G401 (cell line): ENCODE measurements at regions not wholly inside any gene's neighbourhood (a gene's known extent, or its start where the extent isn't known, plus 50 kb on each side); places are given as distances from the start of the nearest gene placed in this dataset.

Source experiments
- DNase-seq: peaks from one replicate; pipeline ENCODE4 v3.0.0-alpha.2; 2015; ENCODE audit warnings: low spot score
- in situ Hi-C: cut with HindIII; loops from 2 replicates; pipeline ENCODE4 v1.10.0; 2016; ENCODE audit warnings: low sequenced_read_pairs, mixed read lengths

DNA sequence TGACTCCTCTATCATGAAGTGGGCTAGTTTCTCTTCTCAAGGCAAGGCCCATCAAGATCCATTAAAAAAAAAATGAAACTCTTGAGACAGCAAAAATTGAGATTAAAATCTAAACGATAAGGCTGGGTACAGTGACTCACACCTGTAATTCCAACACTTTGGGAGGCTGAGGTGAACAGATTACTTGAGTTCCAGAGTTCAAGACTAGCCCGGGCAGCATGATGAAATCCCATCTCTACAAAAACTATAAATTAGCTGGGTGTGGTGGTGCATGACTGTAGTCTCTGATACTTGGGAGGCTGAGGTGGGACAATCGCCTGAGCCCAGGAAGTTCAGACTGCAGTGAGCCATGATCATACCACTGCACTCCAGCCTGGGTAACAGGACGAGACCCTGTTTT, 226.5 kb upstream of the SOX5 start:
- no peak for DNase-seq
- in situ Hi-C loops: no loop called here

DNA sequence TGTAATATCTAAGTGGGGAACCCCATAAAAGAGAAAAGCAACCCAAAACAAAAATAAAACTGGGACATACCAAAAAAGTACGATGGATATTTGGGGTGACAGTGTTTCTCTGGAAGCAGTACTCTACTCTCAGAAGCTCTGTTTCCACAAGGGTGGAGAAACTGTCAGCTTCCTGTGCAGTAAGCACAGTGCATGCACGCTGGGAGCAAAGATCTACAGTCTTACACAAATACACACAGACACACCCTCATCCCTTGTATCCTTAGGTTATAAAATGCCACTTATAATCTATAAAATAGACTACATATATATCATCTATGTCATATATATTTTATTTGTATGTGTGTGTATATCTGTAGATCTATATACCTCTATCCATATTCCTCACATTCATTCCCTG, 225.8 kb upstream of the SOX5 start:
- no peak for DNase-seq
- in situ Hi-C loops: no loop called here

DNA sequence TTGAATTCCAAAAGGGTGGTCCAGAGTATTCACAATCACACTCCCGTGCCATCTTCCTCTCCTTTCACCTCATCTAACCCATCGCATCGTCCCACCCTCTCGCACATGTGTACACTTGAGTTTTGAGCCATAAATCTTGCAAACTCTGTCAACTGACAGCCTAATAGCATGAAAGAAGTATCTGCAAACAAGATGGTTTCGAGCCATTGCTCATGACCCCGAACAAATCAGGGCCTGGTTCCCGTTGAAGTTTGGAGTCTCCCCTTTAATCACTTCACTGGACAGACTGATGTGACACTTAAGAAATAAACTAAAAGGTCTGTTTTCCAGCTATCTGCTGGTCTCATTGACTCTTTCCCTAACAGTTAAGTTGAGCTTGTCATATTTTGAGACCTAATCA, 223.6 kb upstream of the SOX5 start:
- in situ Hi-C loops: no loop called here
- DNase-seq: no peak

DNA sequence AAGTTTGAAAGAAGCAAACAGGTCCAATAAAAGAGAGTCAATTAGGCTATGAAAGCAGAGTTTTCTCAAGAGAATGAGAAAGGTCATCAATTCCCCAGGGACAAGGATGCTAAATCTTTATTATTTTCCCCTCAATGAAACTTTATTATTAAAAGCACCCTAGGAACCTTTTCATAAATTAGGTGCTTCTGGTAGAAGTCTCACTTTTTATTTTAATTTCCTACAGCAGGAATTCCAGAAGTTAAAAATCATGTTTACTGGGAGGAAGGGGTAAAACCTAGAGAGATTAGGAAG, 223.2 kb upstream of the SOX5 start:
- in situ Hi-C loops: no loop called here
- no peak for DNase-seq

DNA sequence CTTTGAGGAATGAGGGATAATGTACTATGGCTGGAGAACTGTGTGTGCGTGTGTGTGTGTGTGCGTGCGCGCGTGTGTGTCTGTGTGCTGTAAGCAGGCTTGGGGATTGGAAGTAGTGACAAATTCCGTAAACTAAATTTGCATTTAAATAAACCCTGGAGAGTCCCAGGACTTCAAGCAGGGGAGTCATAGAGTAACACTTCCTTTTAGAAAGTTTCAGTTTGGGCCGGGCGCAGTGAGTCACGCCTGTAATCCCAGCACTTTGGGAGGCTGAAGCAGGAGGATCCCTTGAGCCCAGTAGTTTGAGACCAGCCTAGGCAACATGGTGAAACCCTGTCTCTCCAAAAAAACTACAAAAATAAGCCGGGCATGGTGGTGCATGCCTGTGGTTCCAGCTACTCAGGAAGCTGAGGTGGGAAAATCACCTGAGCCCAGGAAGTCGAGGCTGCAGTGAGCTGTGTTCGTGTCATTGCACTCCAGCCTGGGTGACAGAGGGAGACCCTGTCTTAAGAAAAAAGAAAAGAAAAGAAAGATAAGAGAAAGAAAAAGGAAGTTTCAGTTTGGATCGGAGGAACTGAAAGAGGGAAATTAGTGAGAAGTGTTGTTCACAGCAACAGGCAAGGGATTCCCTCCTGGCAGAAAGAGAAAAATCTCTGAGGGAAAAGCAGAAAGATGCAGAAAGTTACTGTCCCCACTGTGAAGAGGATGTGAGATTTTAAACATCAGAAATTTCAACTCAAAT, 222.7 kb upstream of the SOX5 start:
- no peak for DNase-seq
- in situ Hi-C loops: no loop called here

DNA sequence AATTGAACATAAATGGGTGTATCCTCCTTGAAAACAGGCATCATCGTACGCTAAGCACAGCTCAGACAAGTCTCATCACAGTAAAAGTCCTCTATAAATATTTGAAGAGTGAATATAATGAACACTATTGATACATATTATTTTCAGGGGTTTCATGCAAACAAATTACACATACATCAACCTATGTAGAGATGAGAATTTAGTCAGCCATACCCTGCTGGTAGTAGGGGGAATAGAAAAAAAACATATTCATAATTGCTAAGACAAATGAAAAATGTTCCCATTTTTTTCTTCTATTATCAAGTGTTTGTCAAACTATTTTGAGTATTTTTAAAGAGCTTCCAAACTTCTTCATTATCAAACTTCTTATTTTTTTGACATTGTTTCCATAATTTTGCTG, 205.6 kb upstream of the SOX5 start:
- no peak for DNase-seq

DNA sequence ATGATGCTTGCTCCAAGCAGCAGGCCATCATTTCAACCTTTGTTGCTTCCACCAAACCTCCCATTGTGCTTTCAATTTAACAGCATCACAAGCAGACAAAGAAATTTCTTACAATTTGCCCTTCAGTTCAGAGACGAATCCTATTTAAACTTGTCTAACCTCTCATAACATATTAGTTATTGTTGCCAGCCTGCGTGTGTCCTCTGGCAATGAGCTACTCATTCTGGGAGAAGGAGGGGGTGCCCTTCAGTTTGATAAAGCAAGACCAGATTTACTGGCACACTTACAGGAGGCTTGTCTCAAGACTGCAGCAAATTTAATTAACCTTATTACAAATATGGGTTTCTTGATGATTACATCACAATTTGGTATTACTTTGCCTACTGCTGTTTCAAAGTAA, 203.6 kb upstream of the SOX5 start:
- in situ Hi-C loops: no loop called here
- DNase-seq: no peak

More for the DNA sequence above, 205.6 kb upstream of the SOX5 start:
- in situ Hi-C loops: no loop called here

DNA sequence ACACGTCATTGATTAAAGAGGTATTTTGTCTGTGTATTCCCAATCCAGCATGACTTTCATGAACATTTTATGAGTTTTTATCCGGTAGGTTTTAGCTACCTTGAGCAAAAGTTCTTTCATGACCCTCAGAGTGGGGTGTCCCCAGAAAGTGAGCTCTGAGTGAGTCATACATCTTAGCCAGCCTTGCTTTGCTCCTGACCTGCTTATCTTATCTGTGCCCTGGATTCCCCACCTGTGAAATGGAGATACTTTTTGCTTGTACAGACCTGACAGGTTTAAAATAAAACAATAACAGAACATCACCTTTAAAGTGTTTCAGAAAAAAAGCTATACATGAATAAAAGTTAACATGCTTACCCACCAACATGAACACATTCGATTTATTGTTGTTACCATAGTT, 202.8 kb upstream of the SOX5 start:
- DNase-seq: no peak
- in situ Hi-C loops: no loop called here

DNA sequence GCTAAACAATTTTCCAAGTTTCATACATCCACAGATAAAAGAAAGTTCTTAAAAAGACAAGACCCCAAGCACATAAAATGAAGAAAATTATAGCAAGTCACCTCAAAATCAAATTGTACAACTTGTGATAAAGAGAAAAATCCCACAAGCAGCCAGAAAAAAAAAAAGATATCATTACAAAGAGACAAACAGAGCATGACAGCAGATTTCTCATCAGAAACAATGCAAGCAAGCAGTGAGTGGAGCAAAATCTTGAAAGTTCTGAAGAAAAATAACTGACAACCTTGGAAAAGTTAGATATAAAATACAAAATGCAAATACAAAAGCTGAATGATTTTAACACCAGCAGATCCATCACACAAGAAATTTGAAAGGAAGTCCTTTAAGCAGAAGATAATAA, 194.5 kb upstream of the SOX5 start:
- DNase-seq: no peak
- in situ Hi-C loops: no loop called here

DNA sequence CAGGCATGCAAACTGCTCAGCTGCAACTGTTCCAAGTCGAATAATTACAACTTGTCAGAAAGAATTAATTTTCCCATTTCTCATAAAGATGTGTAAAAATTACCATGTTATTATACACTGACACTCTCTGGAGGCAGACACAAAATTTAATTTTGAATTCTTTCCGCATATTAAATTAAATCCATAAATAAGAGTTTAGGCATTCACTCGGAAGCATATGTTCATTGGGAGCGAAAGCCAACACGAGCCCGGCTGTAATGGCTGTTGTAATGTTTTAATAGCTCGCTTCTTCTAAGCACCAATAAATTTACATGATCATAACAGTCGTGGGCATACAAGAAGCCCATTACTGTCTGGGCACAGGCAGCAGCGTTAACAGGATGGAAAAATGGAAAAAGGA, 189.6 kb upstream of the SOX5 start:
- in situ Hi-C loops: no loop called here
- no peak for DNase-seq

DNA sequence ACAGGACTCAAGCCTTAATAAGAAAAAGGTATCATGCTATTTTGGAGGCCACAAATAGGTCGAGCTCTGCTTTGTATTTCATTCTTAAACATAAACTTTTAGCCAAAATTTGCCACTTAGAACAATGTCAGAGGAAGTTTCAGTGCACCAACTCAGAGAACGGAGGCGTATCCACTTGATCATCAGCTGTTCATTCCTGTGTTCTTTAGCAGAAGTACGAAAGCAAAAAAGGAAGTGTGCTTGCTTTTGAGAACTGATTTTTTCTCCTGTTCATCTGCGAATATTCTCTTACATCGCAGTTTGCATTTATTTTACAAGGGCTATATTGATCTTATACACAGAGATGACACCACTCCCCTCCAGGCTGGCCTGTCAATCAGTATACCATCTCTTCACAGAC, 188.6 kb upstream of the SOX5 start:
- no peak for DNase-seq
- in situ Hi-C loops: no loop called here

DNA sequence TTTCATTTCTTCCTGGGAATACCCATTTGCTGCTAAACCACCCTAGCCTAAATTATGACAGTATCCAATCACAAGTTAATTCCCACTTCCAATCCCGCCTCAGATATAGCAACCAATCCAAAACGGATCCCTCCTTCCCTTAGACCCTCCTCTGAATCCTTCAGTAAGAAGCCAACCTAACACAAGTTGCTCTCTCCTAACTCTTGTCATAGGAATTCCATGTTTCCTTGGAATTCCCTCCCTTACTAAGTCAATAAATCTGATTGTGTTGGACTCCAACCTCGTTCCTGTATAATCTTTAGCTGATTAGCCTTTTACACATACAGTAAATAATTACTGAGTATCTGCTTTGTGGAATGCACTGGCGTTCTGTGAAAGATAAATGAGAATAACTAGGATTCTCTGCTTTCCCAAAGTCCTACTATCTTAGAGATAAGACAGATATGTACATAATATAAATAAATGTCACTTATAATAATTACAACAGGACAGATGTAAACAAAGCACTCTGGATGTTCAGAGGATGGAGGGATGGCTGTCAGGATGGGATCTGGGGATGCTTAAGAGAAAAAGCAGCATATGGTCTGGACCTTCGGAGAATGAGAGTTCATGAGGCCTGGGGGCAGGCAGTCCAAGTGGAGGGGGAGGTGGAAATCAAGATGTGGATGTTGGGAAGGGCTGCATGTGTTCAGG, 185.8 kb upstream of the SOX5 start:
- in situ Hi-C loops: no loop called here
- DNase-seq: no peak

DNA sequence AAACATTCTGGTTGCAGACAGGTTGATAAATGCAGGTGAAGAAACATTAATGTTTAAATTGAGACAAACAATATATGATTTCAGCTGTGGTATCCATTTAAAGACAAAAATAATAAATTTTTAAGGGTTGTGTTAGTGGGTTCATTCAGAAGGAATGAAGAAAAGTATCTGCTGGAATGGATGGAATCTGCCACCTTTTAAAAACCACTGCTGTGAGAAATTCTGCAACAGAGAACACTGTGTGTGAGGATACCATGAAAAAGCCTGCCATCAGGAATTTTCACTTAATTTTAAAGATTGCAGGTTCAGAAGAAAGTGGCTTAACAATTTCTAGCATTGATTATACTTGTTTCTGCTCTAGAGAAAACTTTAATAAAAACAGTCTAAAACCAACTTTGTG, 184.6 kb upstream of the SOX5 start:
- DNase-seq: no peak

DNA sequence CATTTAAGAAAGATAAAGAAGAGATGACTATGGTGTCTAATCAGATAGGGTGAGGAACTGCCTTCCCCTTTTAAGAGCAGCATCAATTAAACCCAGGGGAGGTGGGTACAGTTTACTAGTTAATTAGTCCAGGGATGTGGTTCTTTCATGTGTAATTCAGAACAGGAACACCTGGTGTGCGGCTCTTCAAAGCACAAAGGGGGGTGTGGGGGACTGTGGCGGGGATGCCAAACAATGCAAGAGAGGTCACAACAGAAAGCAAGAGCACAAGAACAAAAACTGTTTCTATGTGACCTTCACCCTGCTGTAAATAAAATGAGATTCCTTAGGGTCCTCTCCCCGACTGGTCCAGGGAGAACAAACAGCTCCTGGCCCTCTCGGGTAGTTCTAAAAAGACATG, 183.9 kb upstream of the SOX5 start:
- no peak for DNase-seq
- in situ Hi-C loops: no loop called here

More for the DNA sequence above, 184.6 kb upstream of the SOX5 start:
- in situ Hi-C loops: no loop called here

DNA sequence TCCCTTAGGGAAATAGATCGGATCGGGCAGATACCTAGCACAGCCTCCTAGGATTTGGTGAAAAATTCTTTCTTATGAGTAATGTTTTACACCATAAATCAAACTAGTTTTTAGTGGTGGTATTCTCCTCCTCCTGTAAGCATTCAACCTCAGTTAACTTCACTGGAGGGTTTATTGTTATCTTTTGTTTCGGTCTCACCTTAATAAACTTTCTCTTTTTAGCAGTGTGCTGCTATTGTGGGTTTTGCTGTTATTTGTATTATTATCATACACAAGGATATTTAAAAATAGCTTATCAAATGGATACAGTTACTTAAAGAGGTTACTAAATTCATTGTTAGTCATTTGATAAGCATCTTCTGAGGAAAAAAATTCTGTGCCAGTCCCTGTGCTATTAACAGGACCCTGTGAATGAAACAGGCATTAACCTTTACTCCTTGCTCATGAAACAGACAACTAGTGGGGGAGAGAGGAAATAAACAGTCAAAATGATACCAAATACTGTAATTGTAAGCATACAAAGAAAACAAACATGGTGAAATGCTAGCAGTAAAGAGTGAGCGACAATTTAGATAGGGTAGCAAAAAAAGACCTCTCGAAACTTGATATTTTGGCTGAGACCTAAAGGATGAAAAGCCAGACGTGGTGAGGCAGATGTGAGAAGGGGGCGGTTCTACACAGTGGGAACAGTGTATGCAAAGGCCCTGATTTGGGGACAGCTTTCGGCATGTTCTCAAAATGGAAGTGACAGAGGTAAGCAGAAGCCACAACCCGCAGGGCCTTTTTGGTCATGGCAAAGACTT, 178.7 kb upstream of the SOX5 start:
- in situ Hi-C loops: no loop called here
- no peak for DNase-seq

DNA sequence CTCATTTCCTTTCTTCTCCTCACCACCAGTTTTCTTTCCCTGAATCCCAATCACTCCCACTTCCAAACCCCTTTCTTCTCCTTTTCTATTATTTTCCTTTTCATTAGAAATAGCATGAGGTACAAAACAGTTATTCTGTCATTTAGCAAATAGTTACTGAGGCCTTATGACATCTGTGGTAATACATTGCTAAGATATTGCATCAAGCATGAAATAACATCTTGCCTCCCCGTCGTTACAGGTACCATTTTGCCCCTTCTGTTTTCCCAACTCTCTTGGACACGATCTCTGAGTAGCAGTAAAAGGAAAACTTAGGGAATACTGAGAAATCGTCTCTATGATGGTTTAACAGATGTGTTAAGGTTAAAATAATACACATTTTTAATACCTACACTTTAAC, 175.8 kb upstream of the SOX5 start:
- in situ Hi-C loops: no loop called here
- DNase-seq: no peak

DNA sequence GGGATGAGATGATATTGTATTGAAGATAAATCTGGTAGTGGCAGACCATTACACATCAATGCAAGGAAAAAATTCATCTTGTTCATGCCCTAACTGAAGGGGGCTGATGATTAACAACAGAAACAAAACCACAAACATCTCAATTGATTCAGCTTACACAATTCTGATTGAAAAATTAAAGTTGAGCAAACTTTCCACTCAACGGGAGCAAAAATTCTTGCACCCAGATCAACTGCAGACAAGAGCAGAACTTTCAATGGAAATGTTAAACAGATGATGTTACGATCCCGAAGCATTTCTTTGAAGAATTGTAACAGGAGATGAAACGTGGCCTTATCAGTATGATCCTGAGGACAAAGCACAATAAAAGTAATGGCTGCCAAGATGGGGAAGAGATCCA, 172.4 kb upstream of the SOX5 start:
- in situ Hi-C loops: no loop called here
- DNase-seq: no peak

DNA sequence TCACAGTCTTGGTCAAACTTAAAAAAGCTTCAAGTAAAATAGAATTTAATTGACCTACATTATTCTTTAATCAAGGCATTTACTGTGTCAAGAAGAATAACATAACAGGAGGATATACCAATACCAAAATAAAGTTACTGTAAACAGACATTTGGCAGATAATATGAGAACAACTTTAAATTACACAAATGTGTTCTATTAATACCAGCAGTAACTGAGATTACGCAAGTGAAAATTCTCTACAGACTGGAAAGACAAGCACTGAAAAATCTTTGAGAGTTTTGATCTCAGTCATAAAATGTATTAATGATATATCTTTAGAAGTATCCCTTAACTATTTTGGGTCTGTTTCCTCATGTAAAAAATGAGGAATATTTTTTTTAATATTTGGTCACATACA, 169.2 kb upstream of the SOX5 start:
- in situ Hi-C loops: no loop called here
- DNase-seq: no peak

DNA sequence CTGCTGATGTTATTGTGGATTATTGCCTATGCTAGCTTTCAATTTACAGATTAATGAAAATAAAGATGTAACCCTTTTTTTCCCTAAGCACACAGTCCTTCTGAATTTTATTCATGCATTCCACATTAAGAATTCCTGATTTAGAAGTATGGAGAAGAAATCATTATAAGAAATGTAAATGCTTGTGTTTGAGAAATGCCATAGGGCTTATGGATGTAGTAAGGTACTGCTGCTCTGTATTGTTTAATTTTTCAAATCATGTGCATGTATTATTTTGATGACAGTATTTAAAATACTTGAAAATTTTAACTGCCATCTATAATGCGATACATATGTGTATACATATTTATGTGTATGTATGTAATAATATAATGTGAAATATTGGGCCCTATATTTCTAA, 167.1 kb upstream of the SOX5 start:
- in situ Hi-C loops: no loop called here
- DNase-seq: no peak

DNA sequence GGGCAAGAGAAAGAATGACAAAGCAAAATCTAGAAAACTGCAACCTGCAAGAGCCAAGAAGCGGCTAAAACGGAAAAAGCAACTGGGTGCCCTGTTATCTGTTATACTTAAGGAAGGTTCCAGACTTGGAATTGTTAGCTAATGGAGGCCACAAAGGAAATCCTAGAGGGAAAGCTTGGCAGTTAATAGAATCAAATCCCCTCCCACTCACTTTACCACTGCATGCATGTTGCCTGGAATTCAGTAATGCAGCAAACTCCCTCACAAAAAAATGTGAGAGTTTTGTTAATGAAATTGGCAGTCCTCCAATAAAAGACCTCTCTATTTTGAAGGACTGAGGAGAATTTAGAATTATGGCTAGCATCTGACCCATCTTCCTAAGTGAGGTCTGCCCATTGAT, 164.2 kb upstream of the SOX5 start:
- in situ Hi-C loops: no loop called here
- DNase-seq: no peak

DNA sequence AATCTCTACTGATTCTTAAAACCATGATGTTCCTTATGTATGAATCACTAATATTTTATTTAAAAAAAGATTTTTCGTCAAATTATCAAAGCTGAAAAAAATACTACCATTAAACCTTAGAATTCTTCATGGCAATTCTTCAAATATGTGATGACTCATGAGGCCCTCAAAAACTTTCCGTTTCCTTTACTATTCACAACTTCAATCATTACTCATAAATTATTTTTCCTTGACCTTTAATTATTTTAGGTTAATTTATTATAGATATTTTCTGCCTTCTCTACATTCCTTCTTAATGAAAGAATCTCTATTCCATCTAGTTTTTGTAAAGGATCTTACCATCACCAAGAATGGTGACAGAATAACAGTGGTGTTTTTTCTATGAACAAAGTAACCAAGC, 162.1 kb upstream of the SOX5 start:
- in situ Hi-C loops: no loop called here
- no peak for DNase-seq
